Activated T-helper 1 cell treated with anti-CD3 and anti-CD28 coated beads, Interleukin-12 subunit alpha, Interleukin-12 subunit beta, Interleukin-2, Interleukin-4 antibody, amounts not matched to agents 30 ng/mL and 10 ng/mL and 1 ng/mL, durations not matched to agents 14 hours and 24 hours and 36 hours (primary cell): ENCODE measurements at regions not wholly inside any gene's neighbourhood (a gene's known extent, or its start where the extent isn't known, plus 50 kb on each side); places are given as distances from the start of the nearest gene placed in this dataset.
A peak's percentile ranks its signal among the peaks of the same experiment; 100 is the strongest.

Experiments
- DNase-seq: peaks from one replicate; pipeline ENCODE4 v3.0.0; 2021; ENCODE audit warnings: low spot score
- H3K27ac Mint-ChIP-seq: one replicate; pipeline ENCODE4 v1.8.0; 2021; ENCODE audit warnings: mild to moderate bottlenecking, mixed read lengths
- H3K27me3 Mint-ChIP-seq: one replicate; pipeline ENCODE4 v1.8.0; 2022; ENCODE audit warnings: mild to moderate bottlenecking, moderate library complexity, mixed read lengths; ENCODE audit not compliant: insufficient read depth
- H3K36me3 Mint-ChIP-seq: one replicate; pipeline ENCODE4 v1.8.0; 2021; ENCODE audit warnings: low read depth, mixed read lengths
- H3K4me1 Mint-ChIP-seq: one replicate; pipeline ENCODE4 v1.8.0; 2021; ENCODE audit warnings: low read depth, mixed read lengths
- H3K4me3 Mint-ChIP-seq: one replicate; pipeline ENCODE4 v1.8.0; 2021; ENCODE audit warnings: mild to moderate bottlenecking, moderate library complexity, mixed read lengths
- H3K9me3 Mint-ChIP-seq: one replicate; pipeline ENCODE4 v1.8.0; 2021; ENCODE audit warnings: mixed read lengths
- intact Hi-C: fragments of 100-400 bp; cut with micrococcal nuclease; formaldehyde crosslinking; loops from one replicate; pipeline ENCODE4 v1.15.1; 2024

- H3K36me3 Mint-ChIP-seq = no peaks in the 10 kb centered on the region
- intact Hi-C loops = no loop called here
- no peaks in the 10 kb centered on the region for H3K9me3 Mint-ChIP-seq
Observed at GRCh38 chr5:96509316-96509715, 76.3 kb upstream of the PCSK1 start.

GRCh38 chr5:96509721-96510350 lies 76.8 kb upstream of the PCSK1 start:
- Mint-ChIP-seq H3K27ac (no peak overlapping the region), H3K4me3 (no peak overlapping the region), H3K9me3 (no peaks in the 10 kb centered on the region), H3K27me3 (peaks cover 15% of the 10 kb centered on the region), H3K4me1 (no peaks in the 10 kb centered on the region), H3K36me3 (no peaks in the 10 kb centered on the region)
- DNase-seq = no peak
- intact Hi-C loops = no loop called here

More at GRCh38 chr5:96509316-96509715, 76.3 kb upstream of the PCSK1 start:
- H3K27me3 Mint-ChIP-seq = peaks cover 16% of the 10 kb centered on the region
- H3K27ac Mint-ChIP-seq = no peak overlapping the region
- H3K4me3 Mint-ChIP-seq = no peak overlapping the region
- no peaks in the 10 kb centered on the region for H3K4me1 Mint-ChIP-seq
- DNase-seq = no peak

GRCh38 chr5:96516631-96517071 lies 83.6 kb upstream of the PCSK1 start:
- intact Hi-C loops = no loop called here
- peaks cover 10% of the 10 kb centered on the region for H3K27me3 Mint-ChIP-seq

GRCh38 chr5:96517295-96517694 lies 84.2 kb upstream of the PCSK1 start:
- Mint-ChIP-seq H3K27ac (no peak overlapping the region), H3K36me3 (no peaks in the 10 kb centered on the region), H3K4me1 (no peaks in the 10 kb centered on the region), H3K9me3 (no peaks in the 10 kb centered on the region), H3K27me3 (peaks cover 7% of the 10 kb centered on the region), H3K4me3 (no peak overlapping the region)
- intact Hi-C loops = no loop called here
- no peak for DNase-seq

More at GRCh38 chr5:96516631-96517071, 83.6 kb upstream of the PCSK1 start:
- no peaks in the 10 kb centered on the region for H3K4me1 Mint-ChIP-seq
- H3K9me3 Mint-ChIP-seq = no peaks in the 10 kb centered on the region
- H3K36me3 Mint-ChIP-seq = no peaks in the 10 kb centered on the region
- no peak overlapping the region for H3K4me3 Mint-ChIP-seq
- H3K27ac Mint-ChIP-seq = no peak overlapping the region
- no peak for DNase-seq

GRCh38 chr5:96520345-96520744 lies 87.3 kb upstream of the PCSK1 start:
- Mint-ChIP-seq H3K27me3 (peaks cover 2% of the 10 kb centered on the region), H3K4me1 (no peaks in the 10 kb centered on the region), H3K27ac (no peak overlapping the region), H3K4me3 (no peak overlapping the region), H3K36me3 (no peaks in the 10 kb centered on the region), H3K9me3 (no peaks in the 10 kb centered on the region)
- intact Hi-C loops = no loop called here
- DNase-seq = no peak

GRCh38 chr5:96522635-96523355 lies 89.7 kb upstream of the PCSK1 start:
- Mint-ChIP-seq H3K4me3 (no peak overlapping the region), H3K9me3 (no peaks in the 10 kb centered on the region), H3K27me3 (peaks cover 2% of the 10 kb centered on the region), H3K36me3 (no peaks in the 10 kb centered on the region), H3K27ac (no peak overlapping the region), H3K4me1 (no peaks in the 10 kb centered on the region)
- intact Hi-C loops = no loop called here
- DNase-seq = no peak

- no peak overlapping the region for H3K4me3 Mint-ChIP-seq
- H3K9me3 Mint-ChIP-seq = no peaks in the 10 kb centered on the region
- H3K4me1 Mint-ChIP-seq = no peaks in the 10 kb centered on the region
- no peaks in the 10 kb centered on the region for H3K36me3 Mint-ChIP-seq
- DNase-seq = no peak
- H3K27ac Mint-ChIP-seq = no peak overlapping the region
- intact Hi-C loops = no loop called here
- H3K27me3 Mint-ChIP-seq = peaks cover 2% of the 10 kb centered on the region
Observed at GRCh38 chr5:96527768-96528661, 95.0 kb upstream of the PCSK1 start.

GRCh38 chr5:96528826-96529474 lies 95.9 kb upstream of the PCSK1 start:
- no peak overlapping the region for H3K4me3 Mint-ChIP-seq
- peaks cover 2% of the 10 kb centered on the region for H3K27me3 Mint-ChIP-seq
- intact Hi-C loops = no loop called here
- no peak overlapping the region for H3K27ac Mint-ChIP-seq
- H3K36me3 Mint-ChIP-seq = no peaks in the 10 kb centered on the region
- no peaks in the 10 kb centered on the region for H3K4me1 Mint-ChIP-seq
- DNase-seq = no peak
- H3K9me3 Mint-ChIP-seq = no peaks in the 10 kb centered on the region

- intact Hi-C loops = no loop called here
- no peak for DNase-seq
- Mint-ChIP-seq H3K4me1 (no peaks in the 10 kb centered on the region), H3K4me3 (no peak overlapping the region), H3K27me3 (peaks cover 2% of the 10 kb centered on the region), H3K36me3 (no peaks in the 10 kb centered on the region), H3K9me3 (no peaks in the 10 kb centered on the region), H3K27ac (no peak overlapping the region)
Observed at GRCh38 chr5:96529559-96529958, 96.5 kb upstream of the PCSK1 start.

GRCh38 chr5:96530901-96531300 lies 97.9 kb upstream of the PCSK1 start:
- no peak overlapping the region for H3K27ac Mint-ChIP-seq
- H3K27me3 Mint-ChIP-seq = peaks cover 2% of the 10 kb centered on the region
- no peak for DNase-seq
- peaks cover 6% of the 10 kb centered on the region for H3K4me1 Mint-ChIP-seq
- peaks cover 1% of the 10 kb centered on the region for H3K36me3 Mint-ChIP-seq
- intact Hi-C loops = loop anchor here (10.0 kb wide), 3 partner anchors 344 to 654 kb away; partner anchors contain the start of genes ERAP2, LNPEP and RIOK2
- H3K9me3 Mint-ChIP-seq = peaks cover 5% of the 10 kb centered on the region
- no peak overlapping the region for H3K4me3 Mint-ChIP-seq

- no peaks in the 10 kb centered on the region for H3K27me3 Mint-ChIP-seq
- H3K4me3 Mint-ChIP-seq = no peak overlapping the region
- no peak overlapping the region for H3K27ac Mint-ChIP-seq
- no peak for DNase-seq
- intact Hi-C loops = loop anchor here (10.0 kb wide), 3 partner anchors 341 to 651 kb away; partner anchors contain the start of genes ERAP2, LNPEP and RIOK2
- H3K4me1 Mint-ChIP-seq = peaks cover 20% of the 10 kb centered on the region
- H3K9me3 Mint-ChIP-seq = peaks cover 5% of the 10 kb centered on the region
- peaks cover 1% of the 10 kb centered on the region for H3K36me3 Mint-ChIP-seq
Observed at GRCh38 chr5:96533371-96533770, 100.3 kb upstream of the PCSK1 start.

GRCh38 chr5:96537386-96537785 lies 104.3 kb upstream of the PCSK1 start:
- Mint-ChIP-seq H3K4me1 (peaks cover 26% of the 10 kb centered on the region), H3K27me3 (peaks cover 3% of the 10 kb centered on the region), H3K9me3 (peaks cover 5% of the 10 kb centered on the region), H3K36me3 (peaks cover 1% of the 10 kb centered on the region), H3K4me3 (no peak overlapping the region), H3K27ac (peak overlapping the region; percentile 78)
- intact Hi-C loops = loop anchor here (1.0 to 10.0 kb wide), 13 partner anchors 29 to 820 kb away; partner anchors contain the start of genes CAST, ELL2, ERAP2 and LNPEP
- DNase-seq = peak; percentile 32
